Neural progenitor cell (in vitro differentiated cells): ENCODE measurements at regions not wholly inside any gene's neighbourhood (a gene's known extent, or its start where the extent isn't known, plus 50 kb on each side); places are given as distances from the start of the nearest gene placed in this dataset.

ENCODE experiments used
- DNase-seq: peaks from one replicate; pipeline ENCODE4 v3.0.0-alpha.2; 2016; ENCODE audit warnings: low spot score
- H2AFZ ChIP-seq: fragments of 200-600 bp; sonication (generic); replicated peaks from 2 replicates; pipeline ENCODE4 v1.6.1; 2016; ENCODE audit warnings: antibody characterized with exemption
- H3F3A ChIP-seq: fragments of 200-600 bp; sonication (generic); 2 replicates; pipeline ENCODE4 v1.6.1; 2016; ENCODE audit warnings: antibody characterized with exemption, low read depth
- H3K27ac ChIP-seq: fragments of 200-600 bp; sonication (generic); 2 replicates; pipeline ENCODE4 v1.5.1; 2016; ENCODE audit warnings: mild to moderate bottlenecking
- H3K27me3 ChIP-seq: fragments of 200-600 bp; sonication (generic); 2 replicates; pipeline ENCODE4 v1.6.1; 2016; ENCODE audit warnings: mild to moderate bottlenecking, moderate library complexity
- H3K36me3 ChIP-seq: fragments of 200-600 bp; sonication (generic); 2 replicates; pipeline ENCODE4 v1.5.1; 2016
- H3K4me1 ChIP-seq: fragments of 200-600 bp; sonication (generic); 2 replicates; pipeline ENCODE4 v1.6.1; 2016; ENCODE audit warnings: mixed run types
- H3K4me2 ChIP-seq: fragments of 200-600 bp; sonication (generic); 2 replicates; pipeline ENCODE4 v1.6.1; 2016
- H3K4me3 ChIP-seq: fragments of 200-600 bp; sonication (generic); 2 replicates; pipeline ENCODE4 v1.5.1; 2016
- H3K79me2 ChIP-seq: fragments of 200-600 bp; sonication (generic); 2 replicates; pipeline ENCODE4 v1.6.1; 2016; ENCODE audit warnings: low read depth
- H3K9ac ChIP-seq: fragments of 200-600 bp; sonication (generic); 2 replicates; pipeline ENCODE4 v1.6.1; 2016
- H3K9me3 ChIP-seq: fragments of 200-600 bp; sonication (generic); 2 replicates; pipeline ENCODE4 v1.5.1; 2016; ENCODE audit warnings: low read depth
- H4K20me1 ChIP-seq: fragments of 200-600 bp; sonication (generic); 2 replicates; pipeline ENCODE4 v1.6.1; 2016; ENCODE audit warnings: low read depth
- H3K27ac Mint-ChIP-seq: 3 replicates; pipeline ENCODE4 v1.8.0; 2021; ENCODE audit warnings: mixed read lengths
- H3K27me3 Mint-ChIP-seq: 2 replicates; pipeline ENCODE4 v1.8.0; 2022; ENCODE audit warnings: low read depth, mild to moderate bottlenecking, inconsistent platforms, moderate library complexity, mixed read lengths; ENCODE audit not compliant: insufficient read depth
- H3K36me3 Mint-ChIP-seq: 3 replicates; pipeline ENCODE4 v1.8.0; 2021; ENCODE audit warnings: mixed read lengths
- H3K4me1 Mint-ChIP-seq: 3 replicates; pipeline ENCODE4 v1.8.0; 2021; ENCODE audit warnings: mixed read lengths
- H3K4me3 Mint-ChIP-seq: 3 replicates; pipeline ENCODE4 v1.8.0; 2021; ENCODE audit warnings: mild to moderate bottlenecking, moderate library complexity, mixed read lengths
- H3K9me3 Mint-ChIP-seq: 3 replicates; pipeline ENCODE4 v1.8.0; 2020; ENCODE audit warnings: mixed read lengths
- CTCF ChIP-seq: fragments of 200-600 bp; sonication (generic); IDR thresholded peaks from 2 replicates; pipeline ENCODE4 v1.5.1; 2017; ENCODE audit warnings: antibody characterized with exemption, mild to moderate bottlenecking
- EZH2 ChIP-seq: fragments of 200-600 bp; sonication (generic); IDR thresholded peaks from 2 replicates; pipeline ENCODE4 v1.6.1; 2017; ENCODE audit warnings: antibody characterized with exemption, mild to moderate bottlenecking, moderate library complexity
- EZH2phosphoT487 ChIP-seq: fragments of 200-600 bp; sonication (generic); IDR thresholded peaks from 2 replicates; pipeline ENCODE4 v1.6.1; 2017; ENCODE audit warnings: antibody characterized with exemption

- Histone ChIP-seq H2AFZ (no peak overlapping the region), H3K4me3 (no peak overlapping the region), H3K9me3 (no peaks in the 10 kb centered on the region), H3K79me2 (no peaks in the 10 kb centered on the region), H3K27ac (no peak overlapping the region), H3K27me3 (no peaks in the 10 kb centered on the region), H4K20me1 (no peaks in the 10 kb centered on the region), H3K4me1 (no peaks in the 10 kb centered on the region), H3F3A (no peaks in the 10 kb centered on the region), H3K9ac (no peak overlapping the region), H3K4me2 (no peak overlapping the region), H3K36me3 (no peaks in the 10 kb centered on the region)
- Mint-ChIP-seq H3K36me3 (peaks cover 2% of the 10 kb centered on the region), H3K9me3 (peaks cover 2% of the 10 kb centered on the region), H3K4me3 (no peak overlapping the region), H3K27ac (no peak overlapping the region), H3K27me3 (no peaks in the 10 kb centered on the region), H3K4me1 (peaks cover 2% of the 10 kb centered on the region)
- DNase-seq, result no peak
- TF ChIP-seq EZH2phosphoT487 (no peak), EZH2 (no peak)
Measured at GRCh38 chr4:129231945-129232588, 136.1 kb downstream of the C4orf33 start.

- H3K4me1 Mint-ChIP-seq, result peaks cover 2% of the 10 kb centered on the region
- no peak overlapping the region for H3K27ac ChIP-seq
- H3K9ac ChIP-seq, result no peak overlapping the region
- H3K79me2 ChIP-seq, result no peaks in the 10 kb centered on the region
- H3K4me3 ChIP-seq, result no peak overlapping the region
- H3K4me3 Mint-ChIP-seq, result no peak overlapping the region
- TF ChIP-seq CTCF, result no peak
- no peak for TF ChIP-seq EZH2
- TF ChIP-seq EZH2phosphoT487, result no peak
- H3K36me3 Mint-ChIP-seq, result peaks cover 2% of the 10 kb centered on the region
- H3K4me1 ChIP-seq, result no peaks in the 10 kb centered on the region
- H4K20me1 ChIP-seq, result no peaks in the 10 kb centered on the region
- no peak overlapping the region for H3K4me2 ChIP-seq
- no peak overlapping the region for H2AFZ ChIP-seq
- H3K9me3 ChIP-seq, result no peaks in the 10 kb centered on the region
- H3F3A ChIP-seq, result no peaks in the 10 kb centered on the region
- DNase-seq, result no peak
- no peaks in the 10 kb centered on the region for H3K27me3 ChIP-seq
- H3K27me3 Mint-ChIP-seq, result no peaks in the 10 kb centered on the region
- no peaks in the 10 kb centered on the region for H3K36me3 ChIP-seq
- no peak overlapping the region for H3K27ac Mint-ChIP-seq
- peaks cover 2% of the 10 kb centered on the region for H3K9me3 Mint-ChIP-seq
Measured at GRCh38 chr4:129232589-129233337, 136.8 kb downstream of the C4orf33 start.

GRCh38 chr4:129233691-129234090 is 137.7 kb downstream of the C4orf33 start:
- no peaks in the 10 kb centered on the region for H3F3A ChIP-seq
- peaks cover 2% of the 10 kb centered on the region for H3K9me3 Mint-ChIP-seq
- no peak for TF ChIP-seq EZH2

GRCh38 chr4:129236351-129236750 is 140.4 kb downstream of the C4orf33 start:
- no peak for DNase-seq

More at GRCh38 chr4:129233691-129234090, 137.7 kb downstream of the C4orf33 start:
- Mint-ChIP-seq H3K27ac (no peak overlapping the region), H3K27me3 (no peaks in the 10 kb centered on the region), H3K4me1 (peaks cover 2% of the 10 kb centered on the region), H3K36me3 (peaks cover 2% of the 10 kb centered on the region), H3K4me3 (no peak overlapping the region)
- Histone ChIP-seq H4K20me1 (no peaks in the 10 kb centered on the region), H3K27ac (no peak overlapping the region), H3K9ac (no peak overlapping the region), H2AFZ (no peak overlapping the region), H3K4me1 (no peaks in the 10 kb centered on the region), H3K79me2 (no peaks in the 10 kb centered on the region), H3K27me3 (no peaks in the 10 kb centered on the region), H3K36me3 (no peaks in the 10 kb centered on the region), H3K4me3 (no peak overlapping the region), H3K4me2 (no peak overlapping the region), H3K9me3 (no peaks in the 10 kb centered on the region)
- DNase-seq, result no peak

More at GRCh38 chr4:129236351-129236750, 140.4 kb downstream of the C4orf33 start:
- H3K36me3 Mint-ChIP-seq, result peaks cover 2% of the 10 kb centered on the region
- peaks cover 21% of the 10 kb centered on the region for H3K4me1 Mint-ChIP-seq
- Histone ChIP-seq H3K79me2 (no peaks in the 10 kb centered on the region), H3K9ac (no peak overlapping the region), H4K20me1 (no peaks in the 10 kb centered on the region), H3K4me3 (no peak overlapping the region), H3K4me1 (no peaks in the 10 kb centered on the region), H3K27ac (no peak overlapping the region), H3K4me2 (no peak overlapping the region), H3K27me3 (no peaks in the 10 kb centered on the region), H3K9me3 (no peaks in the 10 kb centered on the region), H3F3A (no peaks in the 10 kb centered on the region), H3K36me3 (no peaks in the 10 kb centered on the region), H2AFZ (no peak overlapping the region)
- no peak overlapping the region for H3K4me3 Mint-ChIP-seq
- H3K9me3 Mint-ChIP-seq, result no peaks in the 10 kb centered on the region
- H3K27me3 Mint-ChIP-seq, result peaks cover 2% of the 10 kb centered on the region
- H3K27ac Mint-ChIP-seq, result no peak overlapping the region
- no peak for TF ChIP-seq EZH2
- TF ChIP-seq CTCF, result no peak
- no peak for TF ChIP-seq EZH2phosphoT487
